Naive thymus-derived CD8-positive, alpha-beta T cell (primary cell): ENCODE measurements at regions not wholly inside any gene's neighbourhood (a gene's known extent, or its start where the extent isn't known, plus 50 kb on each side); places are given as distances from the start of the nearest gene placed in this dataset.
A peak's percentile ranks its signal among the peaks of the same experiment; 100 is the strongest.

Source experiments
- ATAC-seq, 2 donors: fragments of 150-1000 bp; cut with Tn5 transposase in 1 of 2; sonication (Bioruptor Pico), chemical (Tn5 transposase) in 1 of 2; 1 replicate in 1 of 2; 2 replicates in 1 of 2; pipeline ENCODE4 v1.10.0; 2021; ENCODE audit warnings: mild to moderate bottlenecking in 2 of 2, moderate library complexity in 2 of 2
- POLR2A ChIA-PET: fragments of 350-600 bp; sonication (Branson Sonifier 250); formaldehyde crosslinking; loops from one replicate; lab custom pipeline; 2021; ENCODE audit warnings: antibody characterized with exemption; lab: Charles Lee
- DNase-seq, 10 donors: peaks; one replicate each; pipeline versions ENCODE4 v3.0.0 to v3.0.0-alpha.2; 2020 to 2022
- H3K27ac Mint-ChIP-seq, 10 donors: one replicate each; pipeline ENCODE4 v1.8.0; 2020 to 2022; ENCODE audit warnings: mild to moderate bottlenecking in 10 of 10, mixed read lengths in 10 of 10, moderate library complexity in 4 of 10, inconsistent platforms in 1 of 10
- H3K27me3 Mint-ChIP-seq, 5 donors: one replicate each; pipeline ENCODE4 v1.8.0; 2021 to 2022; ENCODE audit warnings: mixed read lengths in 5 of 5
- H3K36me3 Mint-ChIP-seq, 3 donors: one replicate each; pipeline ENCODE4 v1.8.0; 2020 to 2022; ENCODE audit warnings: mixed read lengths in 3 of 3, mild to moderate bottlenecking in 2 of 3, inconsistent platforms in 1 of 3
- H3K4me1 Mint-ChIP-seq, 4 donors: one replicate each; pipeline ENCODE4 v1.8.0; 2021 to 2022; ENCODE audit warnings: mixed read lengths in 4 of 4
- H3K4me3 Mint-ChIP-seq, 10 donors: one replicate each; pipeline ENCODE4 v1.8.0; 2020 to 2022; ENCODE audit warnings: mild to moderate bottlenecking in 10 of 10, mixed read lengths in 10 of 10, moderate library complexity in 6 of 10, inconsistent platforms in 1 of 10
- H3K9me3 Mint-ChIP-seq, 9 donors: one replicate each; pipeline ENCODE4 v1.8.0; 2020 to 2022; ENCODE audit warnings: mixed read lengths in 9 of 9, mild to moderate bottlenecking in 3 of 9, inconsistent platforms in 1 of 9, moderate library complexity in 1 of 9

GRCh38 chr17:65371702-65372101 is 189.7 kb downstream of the AXIN2 start:
- DNase-seq (no peak), ATAC-seq (no peak)
- H3K27me3 Mint-ChIP-seq = peaks cover 0 to 18% (median 11%) of the 10 kb centered on the region in 5 donors
- no peaks in the 10 kb centered on the region for H3K36me3 Mint-ChIP-seq
- POLR2A ChIA-PET = no interaction called here
- H3K27ac Mint-ChIP-seq = no peak overlapping the region
- H3K9me3 Mint-ChIP-seq = no peaks in the 10 kb centered on the region
- H3K4me1 Mint-ChIP-seq = peaks cover 9 to 14% (median 11%) of the 10 kb centered on the region in 4 donors
- H3K4me3 Mint-ChIP-seq = no peak overlapping the region

GRCh38 chr17:65370669-65371131 is 190.7 kb downstream of the AXIN2 start:
- DNase-seq (peak in 1 of 10 donors; percentile 13), ATAC-seq (peak in 1 of 2 donors; percentile 66)
- H3K4me1 Mint-ChIP-seq = peaks cover 9 to 14% (median 11%) of the 10 kb centered on the region in 4 donors
- H3K4me3 Mint-ChIP-seq = peak overlapping the region in 2 of 10 donors; percentile 4 to 40
- peak overlapping the region in 1 of 10 donors; percentile 47 for H3K27ac Mint-ChIP-seq
- H3K36me3 Mint-ChIP-seq = no peaks in the 10 kb centered on the region
- H3K27me3 Mint-ChIP-seq = peaks cover 0 to 18% (median 11%) of the 10 kb centered on the region in 5 donors
- H3K9me3 Mint-ChIP-seq = no peaks in the 10 kb centered on the region
- POLR2A ChIA-PET = no interaction called here

- no peak overlapping the region for H3K27ac Mint-ChIP-seq
- H3K9me3 Mint-ChIP-seq = no peaks in the 10 kb centered on the region
- no peak for DNase-seq
- peaks cover 9 to 14% (median 12%) of the 10 kb centered on the region in 4 donors for H3K4me1 Mint-ChIP-seq
- H3K27me3 Mint-ChIP-seq = peaks cover 0 to 15% (median 11%) of the 10 kb centered on the region in 5 donors
- H3K4me3 Mint-ChIP-seq = no peak overlapping the region
- H3K36me3 Mint-ChIP-seq = no peaks in the 10 kb centered on the region
- POLR2A ChIA-PET = no interaction called here
- ATAC-seq = no peak
Observed at GRCh38 chr17:65368341-65368740, 193.1 kb downstream of the AXIN2 start.

- POLR2A ChIA-PET = no interaction called here
- DNase-seq (no peak), ATAC-seq (no peak)
- H3K36me3 Mint-ChIP-seq = no peaks in the 10 kb centered on the region
- no peak overlapping the region for H3K4me3 Mint-ChIP-seq
- H3K27ac Mint-ChIP-seq = no peak overlapping the region
- H3K4me1 Mint-ChIP-seq = peaks cover 7 to 11% (median 10%) of the 10 kb centered on the region in 4 donors
- peaks cover 0 to 9% (median 8%) of the 10 kb centered on the region in 5 donors for H3K27me3 Mint-ChIP-seq
- no peaks in the 10 kb centered on the region for H3K9me3 Mint-ChIP-seq
Observed at GRCh38 chr17:65366102-65366844, 195.2 kb downstream of the AXIN2 start.

- H3K27ac Mint-ChIP-seq = peak overlapping the region in 1 of 10 donors; percentile 3
- DNase-seq = no peak
- no peak overlapping the region for H3K4me3 Mint-ChIP-seq
- H3K27me3 Mint-ChIP-seq = peaks cover 0 to 1% (median 0%) of the 10 kb centered on the region in 5 donors
- no peak for ATAC-seq
- peaks cover 0 to 2% (median under 1%) of the 10 kb centered on the region in 4 donors for H3K4me1 Mint-ChIP-seq
- POLR2A ChIA-PET = no interaction called here
- no peaks in the 10 kb centered on the region for H3K36me3 Mint-ChIP-seq
- H3K9me3 Mint-ChIP-seq = no peaks in the 10 kb centered on the region
Observed at GRCh38 chr17:65365169-65365568, 196.3 kb downstream of the AXIN2 start.

- H3K36me3 Mint-ChIP-seq = no peaks in the 10 kb centered on the region
- H3K27me3 Mint-ChIP-seq = no peaks in the 10 kb centered on the region
- peaks cover 0 to 2% (median under 1%) of the 10 kb centered on the region in 4 donors for H3K4me1 Mint-ChIP-seq
- DNase-seq = no peak
- POLR2A ChIA-PET = no interaction called here
- H3K4me3 Mint-ChIP-seq = no peak overlapping the region
- H3K27ac Mint-ChIP-seq = no peak overlapping the region
- no peak for ATAC-seq
- H3K9me3 Mint-ChIP-seq = no peaks in the 10 kb centered on the region
Observed at GRCh38 chr17:65364438-65364837, 197.0 kb downstream of the AXIN2 start.

- H3K9me3 Mint-ChIP-seq = no peaks in the 10 kb centered on the region
- ATAC-seq (no peak), DNase-seq (no peak)
- peaks cover 0 to 2% (median under 1%) of the 10 kb centered on the region in 4 donors for H3K4me1 Mint-ChIP-seq
- H3K27ac Mint-ChIP-seq = no peak overlapping the region
- POLR2A ChIA-PET = no interaction called here
- H3K36me3 Mint-ChIP-seq = no peaks in the 10 kb centered on the region
- no peaks in the 10 kb centered on the region for H3K27me3 Mint-ChIP-seq
- no peak overlapping the region for H3K4me3 Mint-ChIP-seq
Observed at GRCh38 chr17:65362826-65363225, 198.6 kb downstream of the AXIN2 start.

GRCh38 chr17:65360961-65361552 is 200.4 kb downstream of the AXIN2 start:
- H3K36me3 Mint-ChIP-seq = no peaks in the 10 kb centered on the region
- POLR2A ChIA-PET = no interaction called here
- no peaks in the 10 kb centered on the region for H3K27me3 Mint-ChIP-seq
- no peak overlapping the region for H3K27ac Mint-ChIP-seq
- H3K4me3 Mint-ChIP-seq = no peak overlapping the region
- H3K4me1 Mint-ChIP-seq = peaks cover 0 to 2% (median 0%) of the 10 kb centered on the region in 4 donors
- DNase-seq (no peak), ATAC-seq (no peak)
- no peaks in the 10 kb centered on the region for H3K9me3 Mint-ChIP-seq

GRCh38 chr17:65359016-65359415 is 202.4 kb downstream of the AXIN2 start:
- Mint-ChIP-seq H3K27me3 (no peaks in the 10 kb centered on the region), H3K9me3 (no peaks in the 10 kb centered on the region), H3K4me1 (no peaks in the 10 kb centered on the region), H3K36me3 (no peaks in the 10 kb centered on the region), H3K27ac (no peak overlapping the region), H3K4me3 (no peak overlapping the region)
- DNase-seq = no peak
- ATAC-seq = no peak
- POLR2A ChIA-PET = no interaction called here

- H3K4me3 Mint-ChIP-seq = no peak overlapping the region
- no peak for ATAC-seq
- no peaks in the 10 kb centered on the region for H3K4me1 Mint-ChIP-seq
- H3K9me3 Mint-ChIP-seq = no peaks in the 10 kb centered on the region
- H3K27me3 Mint-ChIP-seq = no peaks in the 10 kb centered on the region
- no peaks in the 10 kb centered on the region for H3K36me3 Mint-ChIP-seq
- no peak for DNase-seq
- POLR2A ChIA-PET = no interaction called here
- H3K27ac Mint-ChIP-seq = no peak overlapping the region
Observed at GRCh38 chr17:65356536-65356935, 204.9 kb downstream of the AXIN2 start.

- Mint-ChIP-seq H3K4me3 (no peak overlapping the region), H3K36me3 (no peaks in the 10 kb centered on the region), H3K27ac (no peak overlapping the region), H3K27me3 (peaks cover 0 to 6% (median 0%) of the 10 kb centered on the region in 5 donors), H3K9me3 (peaks cover 0 to 4% (median 2%) of the 10 kb centered on the region in 9 donors), H3K4me1 (no peaks in the 10 kb centered on the region)
- POLR2A ChIA-PET = no interaction called here
- ATAC-seq = no peak
- DNase-seq = no peak
Observed at GRCh38 chr17:65355246-65355645, 206.2 kb downstream of the AXIN2 start.

GRCh38 chr17:65349916-65350315 is 211.5 kb downstream of the AXIN2 start:
- no peak for ATAC-seq
- peaks cover 0 to 12% (median 8%) of the 10 kb centered on the region in 3 donors for H3K36me3 Mint-ChIP-seq
- H3K4me1 Mint-ChIP-seq = peaks cover 12 to 16% (median 13%) of the 10 kb centered on the region in 4 donors
- H3K4me3 Mint-ChIP-seq = no peak overlapping the region
- H3K27me3 Mint-ChIP-seq = peaks cover 0 to 14% (median 3%) of the 10 kb centered on the region in 5 donors
- peaks cover 0 to 14% (median 8%) of the 10 kb centered on the region in 9 donors for H3K9me3 Mint-ChIP-seq
- POLR2A ChIA-PET = no interaction called here
- no peak overlapping the region for H3K27ac Mint-ChIP-seq
- DNase-seq = no peak

GRCh38 chr17:65346166-65346565 is 209.0 kb downstream of the RGS9 start:
- H3K27ac Mint-ChIP-seq = peak overlapping the region in 6 of 10 donors; percentile 58 to 99 (median 88)
- H3K4me3 Mint-ChIP-seq = no peak overlapping the region
- H3K36me3 Mint-ChIP-seq = peaks cover 0 to 12% (median 8%) of the 10 kb centered on the region in 3 donors
- H3K9me3 Mint-ChIP-seq = peaks cover 0 to 14% (median 8%) of the 10 kb centered on the region in 9 donors
- peaks cover 0 to 14% (median 3%) of the 10 kb centered on the region in 5 donors for H3K27me3 Mint-ChIP-seq
- peaks cover 12 to 23% (median 13%) of the 10 kb centered on the region in 4 donors for H3K4me1 Mint-ChIP-seq
- no peak for ATAC-seq
- no peak for DNase-seq
- POLR2A ChIA-PET = interaction anchor here (0.6 to 1.5 kb wide), 2 partner anchors 213 to 371 kb away, joined by 3 to 4 read pairs; no protein-coding TSS in a partner anchor
